Tibial nerve (tissue), 3 donors: ENCODE measurements at regions not wholly inside any gene's neighbourhood (a gene's known extent, or its start where the extent isn't known, plus 50 kb on each side); places are given as distances from the start of the nearest gene placed in this dataset.
"Not testable (repeated sequence)": the region's sequence is repeated elsewhere in the genome, so short reads cannot be mapped to it uniquely, and the experiment has no call there.

Source experiments
- POLR2A ChIP-seq, 2 donors: fragments of 450-650 bp; IDR thresholded peaks; one replicate each; pipeline ENCODE4 v1.6.1; 2017; ENCODE audit warnings: antibody characterized with exemption in 2 of 2, mild to moderate bottlenecking in 2 of 2, moderate library complexity in 2 of 2
- TF ChIP-seq, protein P1 (sequence below), 5 experiments: fragments of 200-600 bp in 3 of 5; fragments of 450-650 bp in 2 of 5; sonication (generic) in 3 of 5; IDR thresholded peaks; one replicate each; pipeline ENCODE4 v1.5.1; 2016 to 2019; ENCODE audit warnings: antibody characterized with exemption in 5 of 5, mild to moderate bottlenecking in 3 of 5, moderate library complexity in 2 of 5

DNA sequence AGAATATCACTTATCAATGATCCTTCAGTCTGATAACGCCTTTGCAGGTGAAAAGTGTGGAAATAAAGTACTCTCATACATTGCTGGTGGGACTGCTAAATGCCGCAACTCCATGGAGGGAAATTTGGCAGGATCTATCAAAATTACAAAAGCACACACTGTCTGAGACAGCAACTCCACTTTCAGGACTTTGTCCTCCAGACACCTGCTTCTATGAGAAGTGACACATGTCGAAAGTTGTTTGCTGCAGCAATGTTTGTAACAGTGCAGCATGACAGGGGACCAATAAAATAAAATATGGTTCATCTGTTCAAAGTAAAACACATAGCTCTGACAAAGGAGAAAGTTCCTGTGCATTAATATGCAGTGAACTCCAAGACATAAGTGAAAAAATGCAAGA, 76.2 kb upstream of the PDPR start:
- TF ChIP-seq, protein P1, sequence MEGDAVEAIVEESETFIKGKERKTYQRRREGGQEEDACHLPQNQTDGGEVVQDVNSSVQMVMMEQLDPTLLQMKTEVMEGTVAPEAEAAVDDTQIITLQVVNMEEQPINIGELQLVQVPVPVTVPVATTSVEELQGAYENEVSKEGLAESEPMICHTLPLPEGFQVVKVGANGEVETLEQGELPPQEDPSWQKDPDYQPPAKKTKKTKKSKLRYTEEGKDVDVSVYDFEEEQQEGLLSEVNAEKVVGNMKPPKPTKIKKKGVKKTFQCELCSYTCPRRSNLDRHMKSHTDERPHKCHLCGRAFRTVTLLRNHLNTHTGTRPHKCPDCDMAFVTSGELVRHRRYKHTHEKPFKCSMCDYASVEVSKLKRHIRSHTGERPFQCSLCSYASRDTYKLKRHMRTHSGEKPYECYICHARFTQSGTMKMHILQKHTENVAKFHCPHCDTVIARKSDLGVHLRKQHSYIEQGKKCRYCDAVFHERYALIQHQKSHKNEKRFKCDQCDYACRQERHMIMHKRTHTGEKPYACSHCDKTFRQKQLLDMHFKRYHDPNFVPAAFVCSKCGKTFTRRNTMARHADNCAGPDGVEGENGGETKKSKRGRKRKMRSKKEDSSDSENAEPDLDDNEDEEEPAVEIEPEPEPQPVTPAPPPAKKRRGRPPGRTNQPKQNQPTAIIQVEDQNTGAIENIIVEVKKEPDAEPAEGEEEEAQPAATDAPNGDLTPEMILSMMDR (IDR thresholded peaks at IDR 0.05) = not testable (repeated sequence)
- not testable (repeated sequence) for TF ChIP-seq POLR2A (IDR thresholded peaks at IDR 0.05)
